CMK (cell line): ENCODE measurements at regions not wholly inside any gene's neighbourhood (a gene's known extent, or its start where the extent isn't known, plus 50 kb on each side); places are given as distances from the start of the nearest gene placed in this dataset.
"Not testable (repeated sequence)": the region's sequence is repeated elsewhere in the genome, so short reads cannot be mapped to it uniquely, and the experiment has no call there.

Experiments used
- DNase-seq: peaks from one replicate; pipeline ENCODE4 v3.0.0-alpha.2; 2010; ENCODE audit warnings: low read depth

DNA sequence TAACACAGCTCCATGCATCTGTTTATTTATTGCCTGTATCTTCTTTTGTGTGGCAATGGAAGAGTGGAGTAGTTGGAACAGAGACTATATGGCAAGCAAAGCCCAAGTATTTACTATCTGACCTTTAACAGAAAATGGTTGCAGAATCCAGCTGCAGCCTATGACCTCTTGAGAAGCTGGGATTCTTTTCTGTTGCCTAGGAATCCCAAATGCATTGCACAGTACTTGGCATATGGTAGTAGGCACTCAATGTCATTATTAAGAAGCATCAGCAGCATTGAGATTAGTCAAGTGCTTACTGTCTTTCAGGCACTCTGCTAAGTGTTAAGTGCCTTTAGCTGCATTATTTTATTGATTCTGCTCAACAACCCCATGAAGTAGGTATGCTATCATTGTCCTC, 331.6 kb downstream of the CCDC85A start:
- DNase-seq = no peak

- no peak for DNase-seq
These were observed 336.0 kb downstream of the CCDC85A start for GRCh38 chr2:56519806-56520205.

DNA sequence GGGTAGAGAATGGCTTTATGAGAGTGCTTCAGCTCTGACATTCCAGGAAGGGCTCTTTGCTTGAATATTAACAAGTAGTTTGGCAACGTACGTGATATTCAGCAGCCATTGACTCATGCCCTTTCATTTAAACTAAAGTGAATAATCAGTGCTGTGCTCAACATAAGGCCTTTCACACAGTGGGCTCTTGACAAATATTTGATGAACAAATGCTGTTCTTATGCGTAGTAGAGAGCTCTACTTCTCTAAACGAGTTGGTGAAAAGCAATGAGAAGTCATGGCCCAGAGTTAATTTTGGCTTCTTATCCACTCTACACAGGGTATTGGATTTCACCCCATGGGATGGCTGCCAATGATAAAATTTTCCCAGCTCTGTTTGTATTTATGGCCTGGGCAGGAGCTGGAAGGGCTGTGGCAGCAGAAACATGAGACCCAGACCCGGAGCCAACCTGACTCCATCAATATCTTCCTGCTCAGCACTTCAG, 338.9 kb downstream of the CCDC85A start:
- DNase-seq = no peak

DNA sequence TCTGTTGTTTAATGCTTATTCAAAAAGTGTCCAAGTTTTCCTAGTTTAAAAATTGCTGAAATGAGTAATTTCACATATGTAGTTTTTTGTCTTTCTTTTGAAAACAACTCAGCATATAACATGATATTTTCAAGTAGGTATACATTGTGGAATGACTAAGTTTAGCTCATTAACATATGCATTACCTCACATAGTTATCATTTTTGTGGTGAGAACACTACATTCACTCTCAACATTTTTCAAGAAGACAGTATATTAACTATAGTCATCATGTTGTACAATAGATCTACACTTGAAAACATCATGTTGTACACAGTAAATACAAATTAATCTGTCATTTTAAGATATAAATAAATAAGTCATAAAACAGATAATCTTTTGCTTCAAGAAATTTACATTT, 340.0 kb downstream of the CCDC85A start:
- no peak for DNase-seq

GRCh38 chr2:56531668-56532420, 348.1 kb downstream of the CCDC85A start:
- no peak for DNase-seq

DNA sequence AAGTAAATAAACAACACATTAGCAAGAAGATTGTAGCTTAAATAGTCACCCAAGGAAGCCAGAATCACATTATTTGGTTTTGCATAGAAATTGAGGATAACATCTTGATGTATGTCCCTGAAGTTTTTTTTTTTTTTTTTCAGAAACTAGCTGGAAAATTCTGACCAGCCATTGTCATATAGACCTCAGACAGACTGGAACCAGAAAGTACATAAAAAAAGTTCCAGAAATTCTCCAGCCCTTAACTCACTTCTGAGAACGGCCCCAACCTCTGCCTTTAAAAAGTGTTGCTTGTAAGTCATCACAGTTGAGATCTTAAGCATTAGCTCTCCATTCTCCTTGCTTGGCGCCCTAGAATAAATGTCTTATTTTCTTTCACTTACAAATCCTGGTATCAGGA, 350.5 kb downstream of the CCDC85A start:
- no peak for DNase-seq

DNA sequence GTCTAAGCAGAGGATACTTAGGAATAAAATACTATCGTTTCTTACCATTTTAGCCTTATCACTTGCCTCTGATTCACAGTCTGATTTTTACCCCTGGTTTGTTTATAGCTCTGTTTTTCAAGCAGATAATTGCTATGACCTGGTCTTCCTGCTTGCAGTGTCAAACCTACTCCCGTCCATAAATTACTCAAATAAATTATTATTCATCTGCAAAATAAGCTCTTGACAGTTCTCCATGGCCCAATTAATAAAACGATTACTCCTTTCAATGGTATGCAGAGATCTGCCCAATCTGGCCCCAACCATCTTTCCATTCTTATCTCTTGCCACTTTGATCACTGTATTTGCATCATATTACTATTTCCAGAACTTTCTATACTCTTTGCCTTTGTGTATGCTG, 354.0 kb downstream of the CCDC85A start:
- DNase-seq = no peak

DNA sequence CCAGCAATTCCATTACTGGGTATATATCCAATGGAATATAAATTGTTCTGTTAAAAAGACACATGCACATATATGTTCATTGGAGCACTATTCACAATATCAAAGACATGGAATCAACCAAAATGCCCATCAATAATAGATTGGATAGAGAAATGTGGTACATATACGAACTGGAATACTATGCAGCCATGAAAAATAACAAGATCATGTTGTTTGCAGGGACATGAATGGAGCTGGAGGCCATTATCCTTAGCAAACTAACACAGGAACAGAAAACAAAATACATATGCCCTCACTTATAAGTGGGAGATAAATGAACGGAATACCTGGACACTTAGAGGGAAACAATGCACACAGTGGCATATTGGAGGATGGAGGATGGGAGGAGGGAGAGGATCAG, 355.8 kb downstream of the CCDC85A start:
- DNase-seq = no peak

DNA sequence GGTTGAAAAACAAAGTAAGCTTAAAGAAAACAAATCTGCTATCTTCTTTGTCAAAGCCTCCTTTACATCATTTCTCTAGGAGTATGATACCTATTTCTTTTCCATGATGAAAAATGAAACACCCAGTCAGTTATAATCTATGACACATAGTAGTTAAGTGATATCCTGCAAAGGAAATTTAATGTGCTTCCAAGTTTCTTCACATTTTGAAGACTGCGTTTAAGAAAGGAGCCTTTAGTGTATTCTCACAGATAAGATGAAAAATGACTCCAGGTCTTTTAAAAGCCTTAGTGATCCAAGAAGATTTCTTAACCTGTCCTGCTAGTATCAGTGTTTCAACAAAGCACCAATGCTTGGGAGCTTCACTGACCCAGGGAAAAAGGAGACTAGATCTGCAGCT, 356.7 kb downstream of the CCDC85A start:
- DNase-seq = no peak

DNA sequence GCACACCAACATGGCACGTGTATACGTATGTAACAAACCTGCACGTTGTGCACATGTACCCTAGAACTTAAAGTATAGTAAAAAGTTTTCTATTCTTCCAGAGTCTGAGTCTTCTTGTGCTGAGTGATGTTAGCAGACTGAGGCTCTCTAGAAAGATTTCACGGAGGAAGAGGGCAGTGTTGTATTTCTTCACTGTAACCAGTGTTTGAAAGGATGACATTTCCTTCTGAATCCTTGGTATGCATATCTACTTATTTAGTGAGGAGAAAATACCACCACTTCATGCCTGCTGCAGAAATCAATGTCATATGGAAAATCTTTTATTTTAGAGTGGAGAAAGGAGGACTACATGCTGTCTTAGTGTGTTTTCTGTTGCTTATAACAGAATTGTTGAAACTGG, 357.1 kb downstream of the CCDC85A start:
- DNase-seq = no peak

- no peak for DNase-seq
These were observed 358.4 kb downstream of the CCDC85A start for GRCh38 chr2:56542213-56542612.

GRCh38 chr2:56565143-56565542, 381.4 kb downstream of the CCDC85A start:
- DNase-seq = no peak

GRCh38 chr2:56571074-56571473, 387.3 kb downstream of the CCDC85A start:
- no peak for DNase-seq

DNA sequence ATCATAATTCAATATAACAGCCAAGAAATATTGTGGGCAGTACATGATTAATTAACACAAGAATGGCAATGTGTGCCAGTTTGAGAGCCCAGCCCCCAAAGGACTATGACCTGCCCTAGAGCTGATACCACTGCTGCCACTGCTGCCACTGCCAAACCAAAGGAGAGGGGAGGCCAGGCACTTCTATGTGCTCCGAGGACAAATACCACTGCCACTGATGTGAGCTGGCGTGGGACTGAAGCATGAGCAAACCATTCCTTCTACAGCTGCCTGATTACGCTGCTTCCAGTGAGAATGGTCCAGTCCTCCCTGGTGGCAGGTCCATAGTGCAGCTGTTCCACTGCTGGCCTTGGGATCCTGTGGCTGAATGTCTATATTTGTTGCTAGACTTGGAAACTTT, 392.2 kb downstream of the CCDC85A start:
- no peak for DNase-seq

DNA sequence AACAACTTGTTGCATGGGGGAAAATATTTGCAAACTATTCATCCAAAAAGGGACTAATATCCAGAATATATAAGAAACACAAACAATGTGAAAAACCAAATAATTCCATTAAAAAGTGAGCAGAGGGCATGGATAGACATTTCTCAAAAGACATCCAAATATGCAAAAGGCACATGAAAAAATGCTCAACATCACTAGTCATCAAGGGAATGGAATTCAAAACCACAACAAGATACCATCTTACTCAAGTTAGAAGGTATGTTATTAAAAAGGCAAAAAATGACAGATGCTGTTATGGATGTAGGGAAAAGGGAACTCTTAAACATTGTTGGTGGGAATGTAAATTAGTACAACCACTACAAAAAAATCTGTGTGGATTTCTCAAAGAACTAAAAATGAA, 396.5 kb downstream of the CCDC85A start:
- no peak for DNase-seq

DNA sequence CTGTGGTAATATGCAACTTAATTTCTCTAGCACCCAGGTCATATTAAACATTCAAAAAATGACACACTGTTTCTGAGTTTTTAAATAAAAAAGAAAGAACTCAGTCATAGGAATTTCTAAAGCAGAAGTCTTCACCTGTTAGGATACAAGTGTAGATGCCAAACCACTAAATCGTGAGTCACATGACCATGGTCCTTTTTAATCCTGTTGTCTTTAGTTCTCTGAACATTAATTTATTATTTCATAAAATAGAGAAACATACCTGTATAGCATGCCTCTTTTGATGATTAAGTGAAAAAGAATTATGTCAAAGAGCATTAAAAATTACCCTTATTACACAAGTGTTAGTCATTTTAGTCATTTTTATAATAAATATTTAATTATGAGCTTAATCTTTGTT, 398.8 kb downstream of the CCDC85A start:
- no peak for DNase-seq

DNA sequence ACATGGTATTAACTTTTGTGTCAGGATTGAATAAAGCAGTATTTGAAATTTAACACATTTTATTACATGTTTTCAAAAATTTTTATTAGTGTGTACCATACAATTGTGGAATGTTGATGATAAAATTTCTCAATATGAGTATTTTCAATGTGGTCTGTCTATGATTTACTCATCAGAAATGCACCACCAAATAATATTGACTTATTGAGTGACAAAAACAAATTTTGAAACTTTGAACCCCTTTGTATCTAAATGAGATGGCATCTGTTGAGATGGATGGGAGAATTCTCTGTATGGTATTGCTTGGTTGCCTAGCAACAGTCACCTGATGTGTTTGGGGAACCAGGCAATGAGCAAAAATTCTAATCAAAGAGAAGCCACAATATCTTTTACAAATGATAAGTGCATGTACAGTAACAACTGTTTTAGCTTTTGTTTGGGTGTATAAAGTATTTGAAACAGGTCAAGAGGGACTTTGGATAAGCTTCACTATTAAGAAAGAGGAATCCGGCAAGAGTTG, 400.1 kb downstream of the CCDC85A start:
- DNase-seq = no peak

GRCh38 chr2:56587456-56587855, 403.7 kb downstream of the CCDC85A start:
- no peak for DNase-seq

- DNase-seq = no peak
These were observed 405.4 kb downstream of the CCDC85A start for GRCh38 chr2:56589194-56589593.

GRCh38 chr2:56589835-56590234, 406.0 kb downstream of the CCDC85A start:
- DNase-seq = no peak

DNA sequence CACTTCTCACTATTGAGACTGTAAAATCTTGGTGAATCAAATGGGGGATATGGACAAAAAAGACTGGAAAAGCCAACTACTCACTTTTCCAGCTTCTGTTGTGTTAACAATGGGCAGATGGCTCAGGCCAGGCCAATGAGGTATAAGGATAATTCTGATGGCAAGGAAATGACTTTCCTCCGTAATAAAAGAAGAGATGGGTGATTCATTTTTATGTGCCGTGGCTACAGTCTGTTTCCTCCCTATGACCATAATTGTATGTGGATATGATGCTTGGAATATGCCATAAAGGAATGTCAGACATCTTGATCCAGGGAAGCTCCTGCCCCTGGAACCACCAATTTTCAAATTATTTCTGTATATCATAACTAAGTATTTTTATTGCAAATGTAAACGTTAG, 406.8 kb downstream of the CCDC85A start:
- DNase-seq = no peak

DNA sequence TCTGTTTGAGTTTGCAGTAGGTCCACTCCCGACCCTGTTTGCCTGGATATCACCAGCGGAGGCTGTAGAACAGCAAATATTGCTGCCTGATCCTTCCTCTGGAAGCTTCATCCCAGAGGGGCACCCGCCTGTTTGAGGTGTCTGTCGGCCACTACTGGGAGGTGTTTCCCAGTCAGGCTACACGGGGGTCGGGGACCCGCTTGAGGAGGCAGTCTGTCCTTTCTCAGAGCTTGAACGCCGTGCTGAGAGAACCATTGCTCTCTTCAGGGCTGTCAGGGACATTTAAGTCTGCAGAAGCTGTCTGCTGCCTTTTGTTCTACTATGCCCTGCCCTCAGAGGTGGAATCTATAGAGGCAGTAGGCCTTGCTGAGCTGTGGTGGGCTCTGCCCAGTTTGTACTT, 422.3 kb downstream of the CCDC85A start:
- DNase-seq = not testable (repeated sequence)

DNA sequence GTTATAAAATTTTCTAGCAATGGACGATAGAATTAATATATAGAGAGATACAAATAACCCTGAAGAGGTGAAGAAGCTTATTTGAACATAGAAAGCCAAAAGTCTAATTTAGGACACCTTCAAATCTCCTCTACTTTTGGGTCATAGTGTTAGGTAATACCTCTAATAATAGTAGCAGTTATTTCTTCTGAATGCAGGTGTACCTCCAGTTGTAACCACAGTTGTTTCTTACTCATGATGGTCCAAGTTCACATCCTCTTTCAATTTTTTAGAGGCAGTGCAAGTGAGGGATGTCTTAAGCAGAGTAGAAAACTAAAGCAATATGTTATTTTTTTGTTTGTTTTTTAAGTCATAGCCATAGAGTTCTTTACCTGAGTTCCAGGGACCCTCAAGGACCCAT, 429.5 kb downstream of the CCDC85A start:
- DNase-seq = no peak

DNA sequence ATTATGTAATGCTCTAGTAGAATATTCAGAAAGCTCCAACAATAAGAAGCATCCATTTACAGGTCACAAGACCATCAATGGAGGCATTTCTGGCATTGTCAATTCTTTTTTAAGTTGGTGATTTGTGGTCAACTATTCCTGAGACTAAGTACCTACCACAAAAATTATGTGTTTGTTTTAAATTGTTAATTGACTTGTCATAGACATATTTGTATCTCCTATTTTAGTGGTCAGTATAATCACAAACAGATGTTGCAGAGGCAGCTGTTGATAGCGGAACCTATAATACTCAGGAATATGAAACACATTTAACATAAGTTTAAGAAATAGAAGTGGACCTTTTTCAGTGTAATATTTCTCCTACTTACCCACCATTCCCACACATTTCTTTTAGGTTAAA, 430.1 kb downstream of the CCDC85A start:
- DNase-seq = no peak
